Activated CD8-positive, alpha-beta T cell treated with anti-CD3 and anti-CD28 coated beads, Interleukin-2, amount 10 ng/mL, durations not matched to agents 7 days and 5 days (primary cell): ENCODE measurements at regions not wholly inside any gene's neighbourhood (a gene's known extent, or its start where the extent isn't known, plus 50 kb on each side); places are given as distances from the start of the nearest gene placed in this dataset.
"Not testable (repeated sequence)": the region's sequence is repeated elsewhere in the genome, so short reads cannot be mapped to it uniquely, and the experiment has no call there.

Experiments
- ATAC-seq: fragments of 150-1000 bp; cut with Tn5 transposase; one replicate; pipeline ENCODE4 v1.10.0; 2021; ENCODE audit warnings: moderate library complexity
- CTCF ChIA-PET: fragments of 350-600 bp; sonication (Branson Sonifier 250); formaldehyde crosslinking; loops from one replicate; lab custom pipeline; 2021; ENCODE audit warnings: antibody characterized with exemption; lab: Charles Lee
- POLR2A ChIA-PET: fragments of 350-600 bp; sonication (Branson Sonifier 250); formaldehyde crosslinking; loops from one replicate; lab custom pipeline; 2021; ENCODE audit warnings: antibody characterized with exemption; lab: Charles Lee
- DNase-seq: peaks from one replicate; pipeline ENCODE4 v3.0.0-alpha.2; 2020
- H3K27ac Mint-ChIP-seq: one replicate; pipeline ENCODE4 v1.8.0; 2021; ENCODE audit warnings: mild to moderate bottlenecking, mixed read lengths
- H3K27me3 Mint-ChIP-seq: one replicate; pipeline ENCODE4 v1.8.0; 2021; ENCODE audit warnings: low read depth, mixed read lengths
- H3K36me3 Mint-ChIP-seq: one replicate; pipeline ENCODE4 v1.8.0; 2021; ENCODE audit warnings: low read depth, mixed read lengths
- H3K4me1 Mint-ChIP-seq: one replicate; pipeline ENCODE4 v1.8.0; 2021; ENCODE audit warnings: low read depth, mixed read lengths
- H3K4me3 Mint-ChIP-seq: one replicate; pipeline ENCODE4 v1.8.0; 2021; ENCODE audit warnings: mild to moderate bottlenecking, mixed read lengths
- H3K9me3 Mint-ChIP-seq: one replicate; pipeline ENCODE4 v1.8.0; 2022; ENCODE audit warnings: mixed read lengths; ENCODE audit not compliant: insufficient read depth

DNA sequence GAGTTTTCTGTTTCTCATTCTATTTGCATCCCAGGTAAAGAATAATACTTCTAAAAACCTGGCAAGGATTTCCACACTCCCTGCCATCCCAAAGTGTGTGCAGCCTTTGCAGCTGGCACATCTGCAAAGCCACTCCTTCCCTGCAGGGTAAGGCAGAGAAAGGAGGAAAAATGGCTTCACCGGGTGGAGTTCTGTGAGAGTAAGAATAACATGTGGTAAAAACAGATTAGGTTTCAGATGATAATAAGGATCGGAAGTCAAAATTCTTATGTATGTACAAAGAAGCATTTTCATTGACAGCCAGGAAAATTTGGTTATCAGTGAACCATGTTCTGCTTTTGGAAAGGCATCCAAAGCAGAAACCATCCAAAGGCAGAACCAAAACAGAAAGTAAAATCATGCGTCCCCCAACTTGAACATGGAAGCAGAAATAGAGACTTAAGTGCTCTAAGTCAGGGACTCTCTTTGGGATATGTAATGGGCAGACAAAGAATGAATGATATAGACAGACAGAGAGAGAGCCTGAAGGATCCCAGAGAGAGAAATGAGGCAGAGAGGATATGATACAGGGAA, 192.6 kb upstream of the CCDC196 start:
- Mint-ChIP-seq H3K27me3 (peaks cover 4% of the 10 kb centered on the region), H3K4me3 (peak overlapping the region; percentile 3), H3K36me3 (no peaks in the 10 kb centered on the region), H3K4me1 (peaks cover 4% of the 10 kb centered on the region), H3K9me3 (peaks cover 3% of the 10 kb centered on the region), H3K27ac (no peak overlapping the region)
- ATAC-seq (no peak), DNase-seq (no peak)
- ChIA-PET POLR2A (no interaction called here), CTCF (no interaction called here)

DNA sequence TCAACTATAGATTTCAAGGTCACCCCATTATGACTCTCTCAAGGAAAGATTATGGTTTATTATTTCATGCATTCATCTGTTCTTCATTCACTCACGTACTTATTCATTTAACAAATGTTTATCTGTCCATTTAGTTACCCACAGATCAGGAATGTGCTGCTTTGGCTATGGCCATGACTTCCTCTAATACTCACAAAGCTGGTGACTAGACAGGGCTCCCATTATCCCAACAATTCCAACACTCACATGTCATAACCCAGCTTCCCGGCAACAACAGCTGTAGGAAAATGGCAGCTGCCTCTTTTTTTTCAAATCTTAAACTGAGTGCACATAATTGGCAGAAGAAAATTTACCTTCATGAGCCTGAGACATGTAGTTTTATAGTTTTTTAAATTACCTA, 190.8 kb upstream of the CCDC196 start:
- Mint-ChIP-seq H3K4me1 (peaks cover 4% of the 10 kb centered on the region), H3K36me3 (no peaks in the 10 kb centered on the region), H3K27ac (no peak overlapping the region), H3K27me3 (peaks cover 4% of the 10 kb centered on the region), H3K9me3 (no peaks in the 10 kb centered on the region), H3K4me3 (no peak overlapping the region)
- ChIA-PET POLR2A (no interaction called here), CTCF (no interaction called here)
- DNase-seq: no peak
- no peak for ATAC-seq

DNA sequence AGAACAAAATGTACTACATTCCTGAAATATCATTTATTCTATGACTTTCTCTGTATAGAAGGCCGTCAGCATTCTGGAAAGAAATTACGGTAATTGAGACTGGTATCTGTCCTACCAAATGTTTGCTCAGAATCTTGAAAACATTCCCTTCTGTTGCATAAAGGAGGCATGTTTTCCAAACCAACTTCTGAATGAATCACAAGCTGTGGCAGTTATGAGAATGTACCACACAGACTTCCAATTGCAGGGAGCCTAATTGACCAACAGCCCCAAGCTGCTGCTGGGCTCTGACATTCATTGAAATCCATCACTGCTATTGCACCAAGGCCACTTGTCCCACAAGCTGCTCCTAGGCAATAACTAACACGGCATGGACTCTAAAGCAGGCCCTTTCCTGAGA, 185.3 kb upstream of the CCDC196 start:
- Mint-ChIP-seq H3K4me1 (no peaks in the 10 kb centered on the region), H3K27ac (no peak overlapping the region), H3K4me3 (no peak overlapping the region), H3K9me3 (no peaks in the 10 kb centered on the region), H3K27me3 (no peaks in the 10 kb centered on the region), H3K36me3 (no peaks in the 10 kb centered on the region)
- CTCF ChIA-PET: no interaction called here
- POLR2A ChIA-PET: no interaction called here
- ATAC-seq: no peak
- DNase-seq: no peak

DNA sequence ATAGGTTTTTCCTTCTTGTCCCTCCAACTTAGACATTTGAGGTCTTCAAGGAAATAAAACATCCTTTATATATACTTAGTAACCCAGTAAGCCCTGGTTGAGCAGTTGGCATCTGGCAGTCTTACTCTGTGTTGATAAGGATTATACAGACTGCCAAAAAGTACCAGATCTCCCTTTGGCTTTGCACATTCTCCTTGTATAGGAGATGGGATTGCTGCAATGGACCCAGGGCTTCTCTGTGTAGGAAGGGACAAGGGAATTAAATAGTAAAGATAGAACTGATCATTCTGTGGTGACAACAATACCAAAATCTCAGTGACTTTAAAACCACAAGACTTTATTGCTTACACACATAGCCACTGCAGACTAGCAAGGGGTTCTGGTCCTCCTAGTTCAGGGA, 180.1 kb upstream of the CCDC196 start:
- no peaks in the 10 kb centered on the region for H3K9me3 Mint-ChIP-seq
- ChIA-PET POLR2A (no interaction called here), CTCF (no interaction called here)
- no peak for ATAC-seq
- DNase-seq: no peak
- H3K4me1 Mint-ChIP-seq: no peaks in the 10 kb centered on the region
- H3K27me3 Mint-ChIP-seq: no peaks in the 10 kb centered on the region
- no peak overlapping the region for H3K27ac Mint-ChIP-seq
- H3K4me3 Mint-ChIP-seq: no peak overlapping the region
- no peaks in the 10 kb centered on the region for H3K36me3 Mint-ChIP-seq

DNA sequence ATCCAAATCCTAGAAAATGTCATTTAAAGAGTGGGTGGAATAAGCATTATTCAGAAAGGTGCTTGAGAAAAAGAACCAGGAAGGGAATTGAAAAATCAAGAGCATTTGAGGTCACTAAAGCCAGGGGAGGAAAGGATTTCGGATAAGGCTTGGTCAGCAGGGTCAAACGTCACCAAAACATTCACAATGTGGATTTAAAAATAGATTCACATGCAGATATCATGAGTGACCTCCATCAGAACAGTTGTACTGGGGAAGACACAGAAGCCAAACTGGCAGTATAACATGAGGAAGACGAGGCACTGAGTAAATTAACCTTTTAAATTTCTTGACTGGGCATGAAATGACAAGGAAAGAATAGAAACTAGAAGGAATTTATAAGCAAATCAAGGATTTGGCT, 175.1 kb upstream of the CCDC196 start:
- H3K27me3 Mint-ChIP-seq: no peaks in the 10 kb centered on the region
- DNase-seq: no peak
- ChIA-PET CTCF (no interaction called here), POLR2A (no interaction called here)
- no peak overlapping the region for H3K27ac Mint-ChIP-seq
- H3K9me3 Mint-ChIP-seq: no peaks in the 10 kb centered on the region
- no peaks in the 10 kb centered on the region for H3K4me1 Mint-ChIP-seq
- H3K4me3 Mint-ChIP-seq: no peak overlapping the region
- no peak for ATAC-seq
- no peaks in the 10 kb centered on the region for H3K36me3 Mint-ChIP-seq

DNA sequence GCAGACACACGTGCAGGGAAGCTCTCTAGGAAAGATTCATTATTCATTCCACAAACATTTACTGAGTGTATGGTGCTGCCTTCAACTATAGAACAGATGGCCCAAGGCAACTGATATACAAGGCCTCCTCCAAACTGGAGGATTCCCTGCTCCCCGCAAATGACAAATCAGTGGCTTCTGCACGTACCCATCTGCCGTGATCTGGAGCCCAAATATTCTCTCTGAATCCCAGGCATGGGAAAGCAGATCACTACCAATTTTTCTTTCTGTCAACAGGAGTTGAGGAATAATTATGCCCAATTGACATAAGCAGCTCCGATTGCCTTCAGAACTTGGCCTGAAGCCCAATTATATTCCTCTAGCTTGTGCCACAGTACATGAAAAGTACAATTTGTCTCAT, 174.2 kb upstream of the CCDC196 start:
- ATAC-seq: no peak
- POLR2A ChIA-PET: no interaction called here
- no peak overlapping the region for H3K4me3 Mint-ChIP-seq
- no peaks in the 10 kb centered on the region for H3K27me3 Mint-ChIP-seq
- H3K9me3 Mint-ChIP-seq: no peaks in the 10 kb centered on the region
- no peaks in the 10 kb centered on the region for H3K4me1 Mint-ChIP-seq
- no peaks in the 10 kb centered on the region for H3K36me3 Mint-ChIP-seq
- no peak overlapping the region for H3K27ac Mint-ChIP-seq
- CTCF ChIA-PET: no interaction called here
- DNase-seq: no peak

DNA sequence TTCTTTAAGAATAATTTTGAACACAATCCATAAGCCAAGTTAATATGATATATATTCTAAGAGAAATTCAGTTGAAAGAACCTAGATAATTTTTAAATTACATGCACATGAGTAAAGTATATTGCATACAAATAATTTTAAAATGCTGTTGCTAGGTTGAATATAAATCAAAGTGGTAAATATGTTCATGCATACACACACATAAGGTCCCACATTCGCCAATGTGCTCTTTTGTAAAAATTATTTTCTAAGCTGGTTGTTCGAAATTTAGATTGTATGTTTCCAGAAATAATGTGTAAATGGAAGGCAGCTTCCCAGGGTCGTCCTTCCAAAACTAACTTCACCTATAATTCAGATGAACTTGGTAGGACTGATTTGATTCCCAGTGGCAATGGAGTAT, 173.7 kb upstream of the CCDC196 start:
- no peaks in the 10 kb centered on the region for H3K4me1 Mint-ChIP-seq
- H3K9me3 Mint-ChIP-seq: no peaks in the 10 kb centered on the region
- H3K27me3 Mint-ChIP-seq: no peaks in the 10 kb centered on the region
- no peak overlapping the region for H3K27ac Mint-ChIP-seq
- DNase-seq (no peak), ATAC-seq (no peak)
- no peaks in the 10 kb centered on the region for H3K36me3 Mint-ChIP-seq
- H3K4me3 Mint-ChIP-seq: no peak overlapping the region
- POLR2A ChIA-PET: no interaction called here
- CTCF ChIA-PET: interaction anchor here (0.9 kb wide), 1 partner anchor 47 kb away, joined by 3 read pairs; no protein-coding TSS in a partner anchor

DNA sequence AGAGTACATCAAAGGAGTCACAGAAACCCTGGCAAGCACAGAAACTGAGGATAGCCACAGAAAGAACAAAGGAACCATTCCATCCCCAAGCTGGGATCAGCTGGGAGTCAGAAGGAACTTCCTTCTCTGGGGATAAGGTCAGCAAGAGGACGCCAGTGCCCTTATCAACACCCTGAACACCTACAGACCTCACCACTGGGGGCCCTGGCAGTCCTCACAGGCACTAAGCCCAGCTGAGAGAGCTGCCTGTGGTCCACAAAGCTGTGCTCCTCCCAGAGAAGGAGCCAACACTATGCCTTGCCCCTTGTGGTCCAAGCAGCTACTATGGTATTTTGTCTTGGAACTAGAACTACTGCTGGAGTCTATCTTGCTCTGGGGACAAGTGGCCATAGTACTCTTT, 171.1 kb upstream of the CCDC196 start:
- H3K27ac Mint-ChIP-seq: no peak overlapping the region
- H3K4me1 Mint-ChIP-seq: no peaks in the 10 kb centered on the region
- ATAC-seq (no peak), DNase-seq (no peak)
- no peak overlapping the region for H3K4me3 Mint-ChIP-seq
- no peaks in the 10 kb centered on the region for H3K27me3 Mint-ChIP-seq
- H3K36me3 Mint-ChIP-seq: no peaks in the 10 kb centered on the region
- peaks cover 3% of the 10 kb centered on the region for H3K9me3 Mint-ChIP-seq
- ChIA-PET POLR2A (no interaction called here), CTCF (interaction anchor here (0.6 kb wide), 1 partner anchor 44 kb away, joined by 4 read pairs; no protein-coding TSS in a partner anchor)

DNA sequence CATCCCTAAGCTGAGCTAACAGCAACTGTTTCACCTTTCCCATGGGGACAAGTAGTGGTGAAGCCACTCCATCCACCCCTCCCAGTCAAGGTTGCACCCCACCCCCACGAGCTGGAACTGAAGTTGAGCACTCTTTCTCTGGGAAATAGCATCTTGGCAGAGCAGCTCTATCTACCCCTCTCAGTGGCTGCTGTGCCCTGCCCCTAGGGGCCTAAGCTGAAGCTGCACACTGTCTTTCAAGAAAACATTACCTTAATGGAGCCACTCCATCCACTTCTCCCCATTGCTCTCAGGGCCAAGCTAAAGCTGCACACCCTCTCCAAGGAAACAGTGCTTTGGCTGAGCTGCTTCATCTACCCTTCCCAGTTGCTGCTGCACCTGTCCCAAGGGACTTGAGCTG, 170.6 kb upstream of the CCDC196 start:
- ATAC-seq (no peak), DNase-seq (no peak)
- ChIA-PET POLR2A (no interaction called here), CTCF (interaction anchor here (0.6 kb wide), 1 partner anchor 44 kb away, joined by 4 read pairs; no protein-coding TSS in a partner anchor)
- Mint-ChIP-seq H3K9me3 (peaks cover 3% of the 10 kb centered on the region), H3K4me1 (no peaks in the 10 kb centered on the region), H3K36me3 (no peaks in the 10 kb centered on the region), H3K4me3 (no peak overlapping the region), H3K27me3 (no peaks in the 10 kb centered on the region), H3K27ac (no peak overlapping the region)

DNA sequence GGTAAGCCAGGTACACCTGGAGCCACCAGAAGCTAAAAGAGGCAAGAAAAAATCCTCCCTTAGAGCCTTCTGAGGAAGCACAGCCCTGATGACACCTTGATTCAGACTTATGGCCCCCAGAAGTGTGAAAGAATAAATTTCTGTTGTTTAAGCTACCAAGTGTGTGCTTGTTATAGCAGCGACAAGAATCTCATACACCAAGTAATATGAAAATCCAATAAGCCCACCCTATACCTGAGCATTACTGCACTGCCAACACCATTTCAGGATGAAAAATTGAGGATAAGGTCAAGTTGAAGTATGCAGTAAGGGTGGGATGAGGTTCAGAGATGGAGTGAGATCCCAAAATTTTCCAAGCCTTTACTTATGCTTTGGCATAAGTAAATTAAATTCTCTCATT, 163.6 kb upstream of the CCDC196 start:
- ATAC-seq (no peak), DNase-seq (no peak)
- CTCF ChIA-PET: no interaction called here
- Mint-ChIP-seq H3K36me3 (no peaks in the 10 kb centered on the region), H3K4me3 (no peak overlapping the region), H3K27ac (no peak overlapping the region), H3K27me3 (no peaks in the 10 kb centered on the region), H3K4me1 (no peaks in the 10 kb centered on the region), H3K9me3 (peaks cover 3% of the 10 kb centered on the region)
- POLR2A ChIA-PET: no interaction called here

DNA sequence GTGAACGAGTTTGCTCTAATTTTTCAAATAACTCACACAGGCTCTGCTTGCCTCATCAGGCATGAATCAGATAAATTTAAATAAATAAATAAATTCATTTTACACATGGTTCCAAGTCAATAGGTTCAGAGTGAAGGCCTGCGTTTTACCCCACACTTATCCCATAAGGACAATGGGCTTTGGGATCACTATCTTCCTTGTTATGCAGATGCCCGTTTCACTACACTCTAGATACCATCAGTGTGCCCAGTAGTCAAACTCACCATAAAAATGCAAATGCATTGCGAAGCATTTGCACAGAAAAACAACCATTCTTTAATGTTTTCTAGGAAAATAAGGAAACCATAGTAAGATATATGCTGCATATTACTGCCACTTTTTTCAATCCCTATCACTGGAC, 155.9 kb upstream of the CCDC196 start:
- no peak overlapping the region for H3K27ac Mint-ChIP-seq
- H3K9me3 Mint-ChIP-seq: no peaks in the 10 kb centered on the region
- H3K27me3 Mint-ChIP-seq: peaks cover 3% of the 10 kb centered on the region
- H3K4me1 Mint-ChIP-seq: no peaks in the 10 kb centered on the region
- DNase-seq (no peak), ATAC-seq (no peak)
- ChIA-PET POLR2A (no interaction called here), CTCF (interaction anchor here (1.6 kb wide), 1 partner anchor 29 kb away, joined by 5 read pairs; no protein-coding TSS in a partner anchor)
- H3K4me3 Mint-ChIP-seq: no peak overlapping the region
- H3K36me3 Mint-ChIP-seq: no peaks in the 10 kb centered on the region

DNA sequence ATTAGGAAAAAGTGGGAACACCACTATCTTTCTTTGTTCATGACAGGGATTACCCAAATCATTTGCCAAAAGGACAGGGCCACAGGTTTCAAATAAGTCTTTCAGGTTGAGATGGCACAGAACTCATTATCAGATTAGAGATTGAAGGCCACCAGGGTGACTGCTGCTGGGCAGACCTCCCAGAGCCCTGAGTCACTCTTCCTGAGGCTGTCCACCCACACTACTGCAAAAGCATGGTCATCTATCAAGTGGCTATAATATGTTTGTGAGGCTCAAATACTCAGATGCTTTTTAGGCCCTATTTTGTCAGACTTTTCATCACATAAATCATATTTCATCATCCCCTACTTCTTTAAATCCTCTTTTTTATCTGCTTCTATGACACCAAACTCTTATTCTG, 155.3 kb upstream of the CCDC196 start:
- peaks cover 6% of the 10 kb centered on the region for H3K27me3 Mint-ChIP-seq
- no peaks in the 10 kb centered on the region for H3K36me3 Mint-ChIP-seq
- no peaks in the 10 kb centered on the region for H3K9me3 Mint-ChIP-seq
- POLR2A ChIA-PET: no interaction called here
- no peaks in the 10 kb centered on the region for H3K4me1 Mint-ChIP-seq
- DNase-seq: no peak
- CTCF ChIA-PET: interaction anchor here (1.6 kb wide), 1 partner anchor 28 kb away, joined by 5 read pairs; no protein-coding TSS in a partner anchor
- no peak for ATAC-seq
- no peak overlapping the region for H3K4me3 Mint-ChIP-seq
- H3K27ac Mint-ChIP-seq: no peak overlapping the region

DNA sequence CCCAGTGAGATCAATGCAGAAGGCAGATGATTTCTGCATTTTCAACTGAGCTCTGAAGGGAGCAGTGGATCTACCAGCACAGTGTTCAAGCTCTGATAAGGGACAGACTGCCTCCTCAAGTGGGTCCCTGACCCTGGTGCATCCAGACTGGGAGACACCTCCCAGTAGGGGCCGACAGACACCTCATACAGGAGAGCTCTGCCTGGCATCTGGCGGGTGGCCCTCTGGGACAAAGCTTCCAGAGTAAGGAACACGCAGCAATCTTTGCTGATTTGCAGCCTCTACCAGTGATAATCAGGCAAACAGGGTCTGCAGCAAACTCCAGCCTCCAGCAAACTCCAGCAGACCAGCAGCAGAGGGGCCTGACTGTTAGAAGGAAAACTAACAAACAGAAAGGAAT, 152.9 kb upstream of the CCDC196 start:
- H3K4me1 Mint-ChIP-seq, POLR2A ChIA-PET, H3K27me3 Mint-ChIP-seq, DNase-seq, H3K27ac Mint-ChIP-seq, H3K36me3 Mint-ChIP-seq, H3K9me3 Mint-ChIP-seq, H3K4me3 Mint-ChIP-seq, ATAC-seq: not testable (repeated sequence)
- CTCF ChIA-PET: interaction anchor here (0.7 kb wide), 1 partner anchor 10 kb away, joined by 3 read pairs; no protein-coding TSS in a partner anchor
